ENCODE measurements at regions not wholly inside any gene's neighbourhood (a gene's known extent, or its start where the extent isn't known, plus 50 kb on each side); places are given as distances from the start of the nearest gene placed in this dataset.

GRCh38 chr4:14903321-14903720 lies 99.0 kb upstream of the CPEB2 start:
- DNase-seq = no peak

GRCh38 chr4:14906805-14907204 lies 95.5 kb upstream of the CPEB2 start:
- no peak for DNase-seq

GRCh38 chr4:14908635-14909034 lies 93.6 kb upstream of the CPEB2 start:
- DNase-seq = no peak

GRCh38 chr4:14910411-14910810 lies 91.9 kb upstream of the CPEB2 start:
- no peak for DNase-seq

GRCh38 chr4:14912426-14912825 lies 89.9 kb upstream of the CPEB2 start:
- no peak for DNase-seq

GRCh38 chr4:14915018-14915417 lies 87.3 kb upstream of the CPEB2 start:
- DNase-seq = no peak

- no peak for DNase-seq
These were observed 85.6 kb upstream of the CPEB2 start for GRCh38 chr4:14916554-14917297.

- no peak for DNase-seq
These were observed 85.0 kb upstream of the CPEB2 start for GRCh38 chr4:14917298-14917633.

- DNase-seq = no peak
These were observed 83.9 kb upstream of the CPEB2 start for GRCh38 chr4:14918336-14918735.

- peak in 1 of 6 experiments; percentile 28 for DNase-seq
These were observed 82.5 kb upstream of the CPEB2 start for GRCh38 chr4:14919785-14920184.

- peak in 2 of 6 experiments; percentile 45 to 57 for DNase-seq
These were observed 82.0 kb upstream of the CPEB2 start for GRCh38 chr4:14920237-14920636.

GRCh38 chr4:14920759-14921320 lies 81.4 kb upstream of the CPEB2 start:
- peak in 2 of 6 experiments; percentile 50 to 53 for DNase-seq

GRCh38 chr4:14921781-14922180 lies 80.5 kb upstream of the CPEB2 start:
- DNase-seq = peak in 2 of 6 experiments; percentile 16 to 33

- DNase-seq = peak in 3 of 6 experiments; percentile 36 to 65 (median 55)
These were observed 78.0 kb upstream of the CPEB2 start for GRCh38 chr4:14924076-14924811.

GRCh38 chr4:14924812-14925344 lies 77.4 kb upstream of the CPEB2 start:
- peak in 2 of 6 experiments; percentile 44 to 49 for DNase-seq

GRCh38 chr4:14925471-14925870 lies 76.8 kb upstream of the CPEB2 start:
- no peak for DNase-seq

GRCh38 chr4:14926368-14926767 lies 75.9 kb upstream of the CPEB2 start:
- no peak for DNase-seq

GRCh38 chr4:14928035-14928434 lies 74.2 kb upstream of the CPEB2 start:
- no peak for DNase-seq

GRCh38 chr4:14929669-14930068 lies 72.6 kb upstream of the CPEB2 start:
- DNase-seq = no peak

GRCh38 chr4:14934704-14935390 lies 67.4 kb upstream of the CPEB2 start:
- DNase-seq = no peak

- no peak for DNase-seq
These were observed 58.5 kb upstream of the CPEB2 start for GRCh38 chr4:14943749-14944148.

- no peak for DNase-seq
These were observed 49.9 kb upstream of the CPEB2 start for GRCh38 chr4:14952352-14952751.
